GM12874 (cell line): ENCODE measurements at regions not wholly inside any gene's neighbourhood (a gene's known extent, or its start where the extent isn't known, plus 50 kb on each side); places are given as distances from the start of the nearest gene placed in this dataset.

Source experiments
- CTCF ChIP-seq: IDR thresholded peaks from 2 replicates; pipeline ENCODE4 v1.5.1; 2011; ENCODE audit warnings: low read depth, mild to moderate bottlenecking, control low read depth, low read length, moderate library complexity; ENCODE audit not compliant: insufficient read depth

DNA sequence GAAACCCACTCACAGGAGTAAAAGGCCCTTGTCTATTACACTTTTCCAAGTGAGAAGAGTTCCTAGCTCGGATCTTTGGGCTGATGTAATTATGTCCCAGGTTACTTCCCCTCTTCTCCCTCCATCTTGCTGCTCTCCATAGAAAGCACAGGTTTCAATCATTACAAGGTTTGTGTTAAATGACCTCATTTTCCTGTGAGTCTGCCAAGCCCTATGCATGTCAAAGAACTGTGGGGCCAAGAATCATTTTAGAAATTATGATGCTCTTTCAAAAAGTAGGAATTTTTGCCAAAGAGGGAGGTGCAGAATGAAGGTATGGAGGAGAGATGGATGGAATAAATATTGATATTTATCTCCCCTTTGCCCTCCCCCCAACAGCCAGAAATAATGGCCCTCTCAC is 129.3 kb upstream of the TPM1 start:
- no peak for TF ChIP-seq CTCF

- TF ChIP-seq CTCF: no peak
These were observed 128.0 kb upstream of the TPM1 start for GRCh38 chr15:62914461-62915079.

- no peak for TF ChIP-seq CTCF
These were observed 121.7 kb upstream of the TPM1 start for GRCh38 chr15:62920682-62921502.

- no peak for TF ChIP-seq CTCF
These were observed 120.0 kb upstream of the TPM1 start for GRCh38 chr15:62922514-62922913.

DNA sequence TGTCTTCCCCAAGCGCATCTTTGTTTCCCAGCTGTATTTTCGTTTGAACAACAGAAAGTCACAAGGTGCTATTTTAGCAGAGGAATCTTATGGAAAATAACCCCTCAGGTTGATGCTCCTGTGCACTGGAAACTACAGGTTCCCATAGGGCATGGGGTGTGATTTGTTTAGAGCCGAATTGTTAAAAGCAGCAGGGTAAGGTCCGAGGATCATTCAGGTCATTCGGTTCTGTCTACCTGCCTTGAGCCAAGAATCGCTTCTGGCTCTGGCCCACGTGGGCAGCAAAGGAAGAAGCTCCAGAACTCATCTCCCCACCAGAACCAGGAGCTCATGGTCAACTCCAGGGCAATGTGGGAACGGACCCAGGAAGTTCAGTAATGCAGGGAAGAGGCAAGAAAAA is 116.7 kb upstream of the TPM1 start:
- TF ChIP-seq CTCF: no peak

DNA sequence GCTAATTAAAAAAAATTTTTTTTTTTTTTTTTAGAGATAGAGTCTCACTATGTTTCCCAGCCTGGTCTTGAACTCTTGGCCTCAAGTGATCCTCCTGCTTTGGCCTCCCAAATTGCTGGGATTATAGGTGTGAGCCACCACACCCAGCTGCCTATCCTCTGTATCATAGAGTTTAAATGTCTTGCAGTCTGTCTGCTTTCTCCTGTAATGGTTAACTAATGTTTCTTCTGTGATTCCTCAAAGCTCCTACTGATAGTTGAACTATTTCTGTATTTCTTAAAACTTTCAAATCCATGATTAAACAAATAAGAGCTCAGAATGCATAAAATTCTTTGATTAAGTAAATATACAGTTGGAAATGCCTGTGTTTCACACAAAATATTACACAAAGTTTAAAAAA is 115.4 kb upstream of the TPM1 start:
- TF ChIP-seq CTCF: no peak

DNA sequence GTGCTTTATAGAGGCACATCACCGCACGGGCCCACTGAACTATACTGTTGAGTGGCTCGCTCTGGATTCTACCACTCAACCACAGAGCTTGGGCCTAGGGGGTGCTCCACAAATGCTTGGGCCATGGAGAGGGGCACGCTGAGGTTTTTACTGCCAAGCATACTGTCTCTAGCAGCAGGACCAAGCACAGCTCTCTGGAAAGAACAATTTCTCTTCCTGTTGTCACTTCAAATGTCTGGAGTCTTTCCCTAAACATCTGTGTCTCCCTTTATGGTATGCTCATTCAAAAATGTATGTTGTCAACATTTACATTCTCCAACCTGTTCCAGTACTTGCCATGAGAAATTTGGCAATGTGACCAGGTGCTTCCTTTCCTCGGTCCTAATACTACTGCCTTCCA is 114.7 kb upstream of the TPM1 start:
- no peak for TF ChIP-seq CTCF
